ENCODE measurements at regions not wholly inside any gene's neighbourhood (a gene's known extent, or its start where the extent isn't known, plus 50 kb on each side); places are given as distances from the start of the nearest gene placed in this dataset.

- DNase-seq: no peak
Observed at GRCh38 chr2:117726747-117727146, 87.7 kb upstream of the DDX18 start.

- DNase-seq: no peak
Observed at GRCh38 chr2:117737846-117738245, 76.6 kb upstream of the DDX18 start.

- no peak for DNase-seq
Observed at GRCh38 chr2:117738991-117739839, 75.3 kb upstream of the DDX18 start.

- DNase-seq: no peak
Observed at GRCh38 chr2:117745537-117745936, 69.0 kb upstream of the DDX18 start.

- DNase-seq: no peak
Observed at GRCh38 chr2:117755768-117756167, 58.7 kb upstream of the DDX18 start.

- no peak for DNase-seq
Observed at GRCh38 chr2:117760916-117761315, 53.6 kb upstream of the DDX18 start.

GRCh38 chr2:117762454-117762853, 52.0 kb upstream of the DDX18 start:
- no peak for DNase-seq

- no peak for DNase-seq
Observed at GRCh38 chr2:117763804-117764203, 50.7 kb upstream of the DDX18 start.

Data from NCI-H510A treated with DMSO at 0.1 percent for 48 hours (cell line).